Gastrocnemius medialis (tissue), 4 donors: ENCODE measurements at regions not wholly inside any gene's neighbourhood (a gene's known extent, or its start where the extent isn't known, plus 50 kb on each side); places are given as distances from the start of the nearest gene placed in this dataset.

Experiments
- ATAC-seq, 2 donors: fragments of 150-250 bp; one replicate each; pipeline ENCODE4 v1.9.1; 2016
- DNase-seq, 2 donors: peaks; one replicate each; pipeline ENCODE4 v3.0.0-alpha.2; 2019
- H3K27ac ChIP-seq, 4 donors: fragments of 200-600 bp; sonication (generic); 1 replicate in 1 of 4; 2 replicates in 3 of 4; pipeline ENCODE4 v1.5.1; 2016 to 2018; ENCODE audit warnings: mild to moderate bottlenecking in 2 of 4, moderate library complexity in 1 of 4
- H3K27me3 ChIP-seq, 3 donors: fragments of 200-600 bp; sonication (generic) in 2 of 3; 1 replicate in 1 of 3; 2 replicates in 2 of 3; pipeline versions ENCODE4 v1.5.1 to v1.6.0; 2016 to 2019; ENCODE audit warnings: mild to moderate bottlenecking in 1 of 3, moderate library complexity in 1 of 3
- H3K36me3 ChIP-seq, 2 donors: fragments of 200-600 bp; sonication (generic) in 1 of 2; one replicate each; pipeline ENCODE4 v1.5.1; 2017 to 2018
- H3K4me1 ChIP-seq, 2 donors: fragments of 200-600 bp; sonication (generic) in 1 of 2; one replicate each; pipeline ENCODE4 v1.5.1; 2016 to 2017; ENCODE audit warnings: mild to moderate bottlenecking in 2 of 2
- H3K4me3 ChIP-seq, 4 donors: fragments of 200-600 bp; sonication (generic) in 3 of 4; 1 replicate in 1 of 4; 2 replicates in 3 of 4; pipeline ENCODE4 v1.5.1; 2016 to 2019; ENCODE audit warnings: mild to moderate bottlenecking in 2 of 4
- H3K9me3 ChIP-seq, 3 donors: fragments of 200-600 bp; sonication (generic) in 2 of 3; 1 replicate in 1 of 3; 2 replicates in 2 of 3; pipeline ENCODE4 v1.5.1; 2016 to 2019
- POLR2A ChIP-seq, 2 donors: fragments of 450-650 bp; IDR thresholded peaks; one replicate each; pipeline ENCODE4 v1.6.1; 2017; ENCODE audit warnings: antibody characterized with exemption in 2 of 2, mild to moderate bottlenecking in 2 of 2, moderate library complexity in 2 of 2
- in situ Hi-C, 4 donors: fragments of 200-750 bp; cut with MboI; loops; one replicate each; pipeline versions ENCODE4 v1.15.0 to v1.8.0; 2017; ENCODE audit warnings: low sequenced_read_pairs in 4 of 4
- intact Hi-C: fragments of 100-400 bp; cut with DNase I; formaldehyde crosslinking; loops from one replicate; pipeline ENCODE4 v1.15.1; 2023; ENCODE audit warnings: low total_unique reads
- TF ChIP-seq, protein P1 (sequence below), 5 experiments: fragments of 450-650 bp in 3 of 5; fragments of 200-600 bp in 2 of 5; sonication (generic) in 2 of 5; IDR thresholded peaks in 4 of 5; conservative IDR thresholded peaks in 1 of 5; 1 replicate in 4 of 5; 2 replicates in 1 of 5; pipeline ENCODE4 v1.5.1; 2016 to 2019; ENCODE audit warnings: antibody characterized with exemption in 5 of 5, mild to moderate bottlenecking in 3 of 5, moderate library complexity in 3 of 5

DNA sequence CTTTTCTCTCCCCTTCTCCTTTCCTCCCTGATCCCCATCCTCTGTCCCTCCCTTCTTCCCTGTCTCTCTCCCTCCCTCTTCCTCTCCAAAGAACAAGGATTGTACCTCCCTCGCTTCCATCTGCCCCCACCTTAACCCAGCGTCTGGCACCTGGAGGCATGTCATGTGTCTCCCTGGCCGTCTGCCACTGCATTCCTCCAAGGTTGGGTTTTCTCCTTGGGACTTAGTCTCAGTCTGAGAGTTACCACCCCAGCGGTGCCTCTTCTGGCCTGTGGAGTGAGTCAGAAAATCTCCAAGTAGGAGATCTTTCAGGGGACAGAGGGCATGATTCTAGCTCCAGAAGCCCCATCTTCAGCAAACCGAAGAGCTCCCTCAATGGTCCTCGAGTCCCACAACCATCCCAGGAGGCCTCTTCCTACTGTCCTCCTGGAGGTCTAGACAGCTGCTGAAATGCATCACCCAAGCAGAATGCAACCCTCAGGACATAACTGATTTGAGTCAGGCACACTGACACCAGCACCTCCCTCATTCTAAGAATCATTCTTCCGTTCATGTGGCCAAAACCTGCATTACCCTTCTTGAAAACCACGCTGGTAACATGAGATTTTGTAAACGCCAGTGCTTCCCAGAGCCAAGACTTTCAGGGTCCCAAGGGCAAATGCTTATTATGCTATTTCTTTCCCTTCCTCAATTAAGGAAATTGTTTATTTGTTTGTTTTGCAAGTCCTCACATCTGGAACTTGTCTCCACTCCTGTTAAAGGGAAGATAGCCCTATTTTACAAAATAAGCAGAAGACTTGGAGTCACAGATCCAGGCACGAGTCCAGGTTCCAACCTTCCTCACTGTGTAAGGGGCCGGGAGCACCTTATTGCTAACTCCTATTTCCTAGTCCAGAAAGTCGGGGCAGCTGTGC lies 463.2 kb downstream of the BCL11B start:
- H3K27ac ChIP-seq = no peak overlapping the region
- no peaks in the 10 kb centered on the region for H3K9me3 ChIP-seq
- TF ChIP-seq, protein P1, sequence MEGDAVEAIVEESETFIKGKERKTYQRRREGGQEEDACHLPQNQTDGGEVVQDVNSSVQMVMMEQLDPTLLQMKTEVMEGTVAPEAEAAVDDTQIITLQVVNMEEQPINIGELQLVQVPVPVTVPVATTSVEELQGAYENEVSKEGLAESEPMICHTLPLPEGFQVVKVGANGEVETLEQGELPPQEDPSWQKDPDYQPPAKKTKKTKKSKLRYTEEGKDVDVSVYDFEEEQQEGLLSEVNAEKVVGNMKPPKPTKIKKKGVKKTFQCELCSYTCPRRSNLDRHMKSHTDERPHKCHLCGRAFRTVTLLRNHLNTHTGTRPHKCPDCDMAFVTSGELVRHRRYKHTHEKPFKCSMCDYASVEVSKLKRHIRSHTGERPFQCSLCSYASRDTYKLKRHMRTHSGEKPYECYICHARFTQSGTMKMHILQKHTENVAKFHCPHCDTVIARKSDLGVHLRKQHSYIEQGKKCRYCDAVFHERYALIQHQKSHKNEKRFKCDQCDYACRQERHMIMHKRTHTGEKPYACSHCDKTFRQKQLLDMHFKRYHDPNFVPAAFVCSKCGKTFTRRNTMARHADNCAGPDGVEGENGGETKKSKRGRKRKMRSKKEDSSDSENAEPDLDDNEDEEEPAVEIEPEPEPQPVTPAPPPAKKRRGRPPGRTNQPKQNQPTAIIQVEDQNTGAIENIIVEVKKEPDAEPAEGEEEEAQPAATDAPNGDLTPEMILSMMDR (IDR thresholded peaks at IDR 0.05 in 4 of 5, conservative IDR thresholded peaks at IDR 0.05 in 1 of 5) = no peak
- no peak for TF ChIP-seq POLR2A (IDR thresholded peaks at IDR 0.05)
- in situ Hi-C loops = no loop called here
- DNase-seq = no peak
- H3K36me3 ChIP-seq = no peaks in the 10 kb centered on the region
- intact Hi-C loops = no loop called here
- H3K4me3 ChIP-seq = no peak overlapping the region
- H3K4me1 ChIP-seq = no peaks in the 10 kb centered on the region
- no peak for ATAC-seq
- H3K27me3 ChIP-seq = peaks cover 0 to 11% (median 0%) of the 10 kb centered on the region in 3 donors

DNA sequence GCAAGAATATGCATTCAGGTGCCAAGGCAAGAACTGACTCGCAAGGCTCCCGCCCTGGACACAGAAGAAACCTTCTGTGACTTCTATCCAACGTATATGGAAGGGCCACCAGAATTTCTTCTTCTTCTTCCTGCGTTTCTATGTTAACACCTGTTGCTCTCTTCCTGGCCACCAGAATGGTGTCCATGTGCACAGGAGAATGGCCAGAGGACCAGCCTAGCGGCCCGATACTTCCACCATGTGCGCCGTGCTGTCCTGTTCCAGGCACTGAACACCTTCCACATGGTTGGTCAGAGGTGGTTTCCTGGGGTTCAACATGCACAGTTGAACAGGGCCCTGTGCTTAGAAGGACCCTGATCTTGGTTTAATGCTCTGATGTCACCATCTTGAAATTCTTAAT lies 455.8 kb downstream of the BCL11B start:
- Histone ChIP-seq H3K27ac (no peak overlapping the region), H3K9me3 (no peaks in the 10 kb centered on the region), H3K4me1 (no peaks in the 10 kb centered on the region), H3K36me3 (no peaks in the 10 kb centered on the region), H3K4me3 (no peak overlapping the region), H3K27me3 (peaks cover 0 to 7% (median 0%) of the 10 kb centered on the region in 3 donors)
- no peak for ATAC-seq
- no peak for TF ChIP-seq POLR2A (IDR thresholded peaks at IDR 0.05)
- TF ChIP-seq, protein P1 (IDR thresholded peaks at IDR 0.05 in 4 of 5, conservative IDR thresholded peaks at IDR 0.05 in 1 of 5) = no peak
- in situ Hi-C loops = no loop called here
- intact Hi-C loops = no loop called here
- DNase-seq = no peak

DNA sequence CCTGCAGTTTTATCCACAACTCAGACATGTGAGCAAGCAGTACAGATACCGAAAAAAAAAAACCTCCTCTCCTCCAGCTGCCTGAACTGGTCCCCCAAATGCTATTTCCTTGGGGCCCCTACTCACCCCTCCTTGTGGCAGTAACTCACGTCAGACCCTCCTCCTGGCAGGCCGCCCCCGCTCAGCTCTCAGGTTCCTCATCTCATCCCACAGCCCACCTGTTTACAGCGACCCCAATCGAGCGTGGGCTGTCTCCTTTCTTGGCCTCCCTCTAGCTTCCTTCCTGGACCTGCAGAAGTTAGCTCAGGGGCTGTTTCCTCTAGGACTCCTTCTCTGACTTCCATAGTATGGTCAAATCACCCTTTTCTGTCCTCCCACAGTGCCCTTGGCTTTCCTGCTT lies 455.3 kb downstream of the BCL11B start:
- in situ Hi-C loops = no loop called here
- H3K4me3 ChIP-seq = no peak overlapping the region

DNA sequence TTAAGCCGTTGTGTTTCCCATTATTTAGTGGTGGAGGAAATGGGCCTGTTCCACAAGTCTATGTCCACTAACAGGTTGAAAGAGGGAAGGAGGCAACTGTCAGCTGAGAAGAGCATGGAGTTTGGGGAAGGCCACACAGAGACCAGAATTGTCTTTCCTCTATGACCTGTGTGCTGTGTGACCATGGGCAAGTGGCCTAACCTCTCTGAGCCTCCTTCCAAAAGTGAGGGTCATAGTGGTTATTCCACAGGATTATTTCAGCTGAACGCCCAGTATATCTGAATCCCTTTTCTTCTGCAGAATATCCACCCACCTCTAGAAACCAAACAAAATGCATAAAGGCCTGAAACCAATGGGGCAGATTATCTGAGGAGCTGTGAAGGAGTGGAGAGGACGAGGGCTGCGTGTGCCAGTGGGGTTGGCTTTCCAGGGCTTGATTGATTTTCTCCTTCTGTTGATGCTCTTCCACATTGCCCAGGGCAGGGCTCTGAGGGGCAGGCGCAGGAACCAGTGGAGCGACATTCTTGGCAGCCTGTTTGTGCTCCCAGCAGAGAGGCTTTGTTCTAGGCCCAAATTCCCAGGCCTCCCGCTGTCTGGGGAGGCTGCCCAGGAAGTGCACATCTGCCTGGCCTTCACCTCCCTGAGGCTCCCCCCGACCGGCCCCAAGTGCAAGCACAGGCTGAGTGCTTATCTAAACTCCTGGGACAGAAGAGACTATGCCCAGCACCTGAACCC lies 452.7 kb downstream of the BCL11B start:
- in situ Hi-C loops (no loop called here), intact Hi-C loops (no loop called here)
- no peak overlapping the region for H3K27ac ChIP-seq
- ATAC-seq = no peak
- no peak overlapping the region for H3K4me3 ChIP-seq
- TF ChIP-seq POLR2A (IDR thresholded peaks at IDR 0.05) = no peak
- TF ChIP-seq, protein P1 (IDR thresholded peaks at IDR 0.05 in 4 of 5, conservative IDR thresholded peaks at IDR 0.05 in 1 of 5) = no peak
- no peaks in the 10 kb centered on the region for H3K36me3 ChIP-seq
- H3K27me3 ChIP-seq = no peaks in the 10 kb centered on the region
- H3K4me1 ChIP-seq = no peaks in the 10 kb centered on the region
- no peaks in the 10 kb centered on the region for H3K9me3 ChIP-seq
- no peak for DNase-seq

More for the DNA sequence above, 455.3 kb downstream of the BCL11B start:
- TF ChIP-seq, protein P1 (IDR thresholded peaks at IDR 0.05 in 4 of 5, conservative IDR thresholded peaks at IDR 0.05 in 1 of 5) = no peak
- TF ChIP-seq POLR2A (IDR thresholded peaks at IDR 0.05) = no peak
- Histone ChIP-seq H3K36me3 (no peaks in the 10 kb centered on the region), H3K4me1 (no peaks in the 10 kb centered on the region), H3K27ac (no peak overlapping the region), H3K27me3 (peaks cover 0 to 7% (median 0%) of the 10 kb centered on the region in 3 donors), H3K9me3 (no peaks in the 10 kb centered on the region)
- DNase-seq (no peak), ATAC-seq (no peak)
- intact Hi-C loops = no loop called here
